ENCODE measurements at regions not wholly inside any gene's neighbourhood (a gene's known extent, or its start where the extent isn't known, plus 50 kb on each side); places are given as distances from the start of the nearest gene placed in this dataset.
"Not testable (repeated sequence)": the region's sequence is repeated elsewhere in the genome, so short reads cannot be mapped to it uniquely, and the experiment has no call there.

- Mint-ChIP-seq H3K4me1 (no peaks in the 10 kb centered on the region), H3K27me3 (no peaks in the 10 kb centered on the region), H3K27ac (no peak overlapping the region), H3K36me3 (no peaks in the 10 kb centered on the region), H3K4me3 (no peak overlapping the region), H3K9me3 (ENCODE audit: low read depth) (no peaks in the 10 kb centered on the region)
- DNase-seq (no peak), ATAC-seq (no peak)
- CTCF ChIA-PET, result no interaction called here
Measured at GRCh38 chr2:188786368-188786841, 187.8 kb upstream of the COL3A1 start.

- Mint-ChIP-seq H3K9me3 (ENCODE audit: low read depth) (no peaks in the 10 kb centered on the region), H3K27me3 (no peaks in the 10 kb centered on the region), H3K4me1 (no peaks in the 10 kb centered on the region), H3K4me3 (no peak overlapping the region), H3K36me3 (no peaks in the 10 kb centered on the region), H3K27ac (no peak overlapping the region)
- CTCF ChIA-PET, result no interaction called here
- DNase-seq, result no peak
- no peak for ATAC-seq
Measured at GRCh38 chr2:188787021-188787657, 187.0 kb upstream of the COL3A1 start.

GRCh38 chr2:188787658-188788240, 186.4 kb upstream of the COL3A1 start:
- H3K27me3 Mint-ChIP-seq, result no peaks in the 10 kb centered on the region
- no peak overlapping the region for H3K27ac Mint-ChIP-seq
- DNase-seq, result no peak
- H3K4me3 Mint-ChIP-seq, result no peak overlapping the region
- H3K36me3 Mint-ChIP-seq, result no peaks in the 10 kb centered on the region
- ATAC-seq, result no peak
- H3K9me3 Mint-ChIP-seq (ENCODE audit: low read depth), result no peaks in the 10 kb centered on the region
- CTCF ChIA-PET, result no interaction called here
- no peaks in the 10 kb centered on the region for H3K4me1 Mint-ChIP-seq

- H3K27ac Mint-ChIP-seq, result no peak overlapping the region
- ATAC-seq, result no peak
- CTCF ChIA-PET, result no interaction called here
- no peaks in the 10 kb centered on the region for H3K27me3 Mint-ChIP-seq
- H3K36me3 Mint-ChIP-seq, result no peaks in the 10 kb centered on the region
- DNase-seq, result no peak
- no peaks in the 10 kb centered on the region for H3K4me1 Mint-ChIP-seq
- no peaks in the 10 kb centered on the region for H3K9me3 Mint-ChIP-seq (ENCODE audit: low read depth)
- H3K4me3 Mint-ChIP-seq, result no peak overlapping the region
Measured at GRCh38 chr2:188788621-188789020, 185.6 kb upstream of the COL3A1 start.

GRCh38 chr2:188789951-188790350, 184.2 kb upstream of the COL3A1 start:
- DNase-seq, result no peak
- Mint-ChIP-seq H3K36me3 (no peaks in the 10 kb centered on the region), H3K4me3 (no peak overlapping the region), H3K27ac (no peak overlapping the region), H3K4me1 (no peaks in the 10 kb centered on the region), H3K27me3 (no peaks in the 10 kb centered on the region), H3K9me3 (ENCODE audit: low read depth) (no peaks in the 10 kb centered on the region)
- CTCF ChIA-PET, result no interaction called here
- ATAC-seq, result no peak

- CTCF ChIA-PET; H3K27ac Mint-ChIP-seq; H3K36me3 Mint-ChIP-seq; H3K27me3 Mint-ChIP-seq; H3K4me3 Mint-ChIP-seq; H3K9me3 Mint-ChIP-seq (ENCODE audit: low read depth); ATAC-seq; DNase-seq; H3K4me1 Mint-ChIP-seq: not testable (repeated sequence)
Measured at GRCh38 chr2:188794453-188794852, 179.7 kb upstream of the COL3A1 start.

GRCh38 chr2:188795762-188796161, 178.4 kb upstream of the COL3A1 start:
- no peaks in the 10 kb centered on the region for H3K36me3 Mint-ChIP-seq
- no peak overlapping the region for H3K27ac Mint-ChIP-seq
- no peak overlapping the region for H3K4me3 Mint-ChIP-seq
- ATAC-seq (no peak), DNase-seq (no peak)
- H3K4me1 Mint-ChIP-seq, result no peaks in the 10 kb centered on the region
- H3K27me3 Mint-ChIP-seq, result no peaks in the 10 kb centered on the region
- peaks cover 2% of the 10 kb centered on the region for H3K9me3 Mint-ChIP-seq (ENCODE audit: low read depth)
- CTCF ChIA-PET, result no interaction called here

GRCh38 chr2:188797371-188797770, 176.8 kb upstream of the COL3A1 start:
- Mint-ChIP-seq H3K27me3 (no peaks in the 10 kb centered on the region), H3K4me1 (no peaks in the 10 kb centered on the region), H3K36me3 (no peaks in the 10 kb centered on the region), H3K9me3 (ENCODE audit: low read depth) (peaks cover 2% of the 10 kb centered on the region), H3K4me3 (no peak overlapping the region), H3K27ac (no peak overlapping the region)
- DNase-seq (no peak), ATAC-seq (no peak)
- CTCF ChIA-PET, result no interaction called here

- DNase-seq (no peak), ATAC-seq (no peak)
- Mint-ChIP-seq H3K36me3 (no peaks in the 10 kb centered on the region), H3K27ac (no peak overlapping the region), H3K4me3 (no peak overlapping the region), H3K9me3 (ENCODE audit: low read depth) (peaks cover 2% of the 10 kb centered on the region), H3K27me3 (no peaks in the 10 kb centered on the region), H3K4me1 (no peaks in the 10 kb centered on the region)
- CTCF ChIA-PET, result no interaction called here
Measured at GRCh38 chr2:188798159-188798558, 176.0 kb upstream of the COL3A1 start.

- CTCF ChIA-PET, result no interaction called here
- no peaks in the 10 kb centered on the region for H3K27me3 Mint-ChIP-seq
Measured at GRCh38 chr2:188805219-188805618, 169.0 kb upstream of the COL3A1 start.

GRCh38 chr2:188808947-188809355, 165.2 kb upstream of the COL3A1 start:
- no peak overlapping the region for H3K27ac Mint-ChIP-seq
- H3K4me3 Mint-ChIP-seq, result no peak overlapping the region
- H3K4me1 Mint-ChIP-seq, result no peaks in the 10 kb centered on the region
- H3K9me3 Mint-ChIP-seq (ENCODE audit: low read depth), result no peaks in the 10 kb centered on the region
- H3K27me3 Mint-ChIP-seq, result no peaks in the 10 kb centered on the region
- H3K36me3 Mint-ChIP-seq, result no peaks in the 10 kb centered on the region
- CTCF ChIA-PET, result no interaction called here
- DNase-seq (no peak), ATAC-seq (no peak)

More at GRCh38 chr2:188805219-188805618, 169.0 kb upstream of the COL3A1 start:
- Mint-ChIP-seq H3K27ac (no peak overlapping the region), H3K4me3 (no peak overlapping the region), H3K4me1 (no peaks in the 10 kb centered on the region), H3K36me3 (no peaks in the 10 kb centered on the region), H3K9me3 (ENCODE audit: low read depth) (no peaks in the 10 kb centered on the region)
- ATAC-seq (no peak), DNase-seq (no peak)

GRCh38 chr2:188810586-188810985, 163.6 kb upstream of the COL3A1 start:
- no peak for DNase-seq
- Mint-ChIP-seq H3K27ac (no peak overlapping the region), H3K4me1 (no peaks in the 10 kb centered on the region), H3K36me3 (no peaks in the 10 kb centered on the region), H3K9me3 (ENCODE audit: low read depth) (no peaks in the 10 kb centered on the region), H3K4me3 (no peak overlapping the region), H3K27me3 (no peaks in the 10 kb centered on the region)
- CTCF ChIA-PET, result no interaction called here
- ATAC-seq, result no peak

GRCh38 chr2:188811522-188811921, 162.7 kb upstream of the COL3A1 start:
- Mint-ChIP-seq H3K27me3 (no peaks in the 10 kb centered on the region), H3K4me1 (no peaks in the 10 kb centered on the region), H3K9me3 (ENCODE audit: low read depth) (no peaks in the 10 kb centered on the region), H3K36me3 (no peaks in the 10 kb centered on the region), H3K27ac (no peak overlapping the region), H3K4me3 (no peak overlapping the region)
- DNase-seq (no peak), ATAC-seq (no peak)
- CTCF ChIA-PET, result no interaction called here

GRCh38 chr2:188813315-188813714, 160.9 kb upstream of the COL3A1 start:
- no peaks in the 10 kb centered on the region for H3K27me3 Mint-ChIP-seq
- no peaks in the 10 kb centered on the region for H3K4me1 Mint-ChIP-seq
- no peaks in the 10 kb centered on the region for H3K36me3 Mint-ChIP-seq
- CTCF ChIA-PET, result no interaction called here
- H3K27ac Mint-ChIP-seq, result no peak overlapping the region
- H3K4me3 Mint-ChIP-seq, result no peak overlapping the region
- DNase-seq, result no peak
- no peaks in the 10 kb centered on the region for H3K9me3 Mint-ChIP-seq (ENCODE audit: low read depth)
- ATAC-seq, result no peak

GRCh38 chr2:188813857-188814256, 160.3 kb upstream of the COL3A1 start:
- H3K9me3 Mint-ChIP-seq (ENCODE audit: low read depth), result no peaks in the 10 kb centered on the region
- H3K36me3 Mint-ChIP-seq, result no peaks in the 10 kb centered on the region
- H3K27me3 Mint-ChIP-seq, result no peaks in the 10 kb centered on the region
- H3K4me1 Mint-ChIP-seq, result no peaks in the 10 kb centered on the region
- no peak for ATAC-seq
- no peak overlapping the region for H3K4me3 Mint-ChIP-seq
- no peak for DNase-seq
- CTCF ChIA-PET, result no interaction called here
- H3K27ac Mint-ChIP-seq, result no peak overlapping the region
